ENCODE measurements at regions not wholly inside any gene's neighbourhood (a gene's known extent, or its start where the extent isn't known, plus 50 kb on each side); places are given as distances from the start of the nearest gene placed in this dataset.

DNA sequence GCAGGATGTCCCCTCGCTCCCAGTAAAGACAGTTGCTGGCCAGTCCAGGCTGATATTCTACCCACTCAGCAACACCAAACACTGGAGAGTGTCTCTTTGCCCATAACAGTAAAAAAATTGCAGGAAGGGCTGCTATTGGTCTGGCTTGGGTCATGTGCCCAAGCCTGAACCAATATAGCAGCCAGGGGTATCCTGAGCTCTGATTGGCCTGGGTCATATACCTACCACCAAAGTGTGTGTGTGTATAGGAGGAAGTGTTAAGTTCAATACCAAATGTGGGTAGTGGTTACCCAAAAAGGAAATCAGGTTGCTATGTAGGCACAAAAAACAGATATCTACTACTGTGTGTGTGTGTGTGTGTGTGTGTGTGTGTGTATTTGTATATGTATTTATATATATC lies 373.2 kb downstream of the BCOR start:
- TF ChIP-seq CTCF (IDR thresholded peaks at IDR 0.05) (no peak), POLR2A (IDR thresholded peaks at IDR 0.05) (no peak)

All from uterus (tissue), 2 donors.